A673 (cell line): ENCODE measurements at regions not wholly inside any gene's neighbourhood (a gene's known extent, or its start where the extent isn't known, plus 50 kb on each side); places are given as distances from the start of the nearest gene placed in this dataset.

Experiments used
- BruUV-seq: library from RNA; stranded (reverse); fragments of 400-500 nt; replicated peaks from 2 replicates; lab custom pipeline; 2021; lab: Mats Ljungman, UMichigan
- CTCF ChIA-PET: fragments of 300-600 bp; sonication (Branson Sonifier 250); formaldehyde crosslinking; loops from one replicate; lab custom pipeline; 2022; ENCODE audit warnings: antibody characterized with exemption; lab: Charles Lee
- POLR2A ChIA-PET: fragments of 300-600 bp; sonication (Branson Sonifier 250); formaldehyde crosslinking; loops from one replicate; lab custom pipeline; 2022; ENCODE audit warnings: antibody characterized with exemption; ENCODE audit not compliant: low non-redundant PET; lab: Charles Lee
- DNase-seq: peaks from one replicate; pipeline ENCODE4 v3.0.0-alpha.2; 2015; ENCODE audit warnings: low spot score
- H3K27ac ChIP-seq: fragments of 200-600 bp; sonication (generic); 2 replicates; pipeline ENCODE4 v1.5.1; 2016; ENCODE audit warnings: mixed run types, low read depth, mild to moderate bottlenecking, mixed read lengths, antibody characterized with exemption, low read length; ENCODE audit not compliant: poor library complexity, severe bottlenecking
- H3K27me3 ChIP-seq: fragments of 200-600 bp; sonication (generic); replicated peaks from 2 replicates; pipeline ENCODE4 v1.6.1; 2017; ENCODE audit warnings: mixed run types, low read depth, mild to moderate bottlenecking, mixed read lengths, antibody characterized with exemption, low read length; ENCODE audit not compliant: insufficient read depth, poor library complexity
- H3K36me3 ChIP-seq: fragments of 200-600 bp; sonication (generic); 2 replicates; pipeline ENCODE4 v1.6.1; 2016; ENCODE audit warnings: mixed run types, mild to moderate bottlenecking, mixed read lengths, antibody characterized with exemption, low read length; ENCODE audit not compliant: insufficient read depth, poor library complexity, severe bottlenecking
- H3K4me1 ChIP-seq: fragments of 200-600 bp; sonication (generic); 2 replicates; pipeline ENCODE4 v1.6.1; 2017; ENCODE audit warnings: mixed run types, mild to moderate bottlenecking, mixed read lengths, antibody characterized with exemption, low read length; ENCODE audit not compliant: insufficient read depth, poor library complexity, severe bottlenecking
- H3K4me3 ChIP-seq: fragments of 200-600 bp; sonication (generic); 2 replicates; pipeline ENCODE4 v1.5.1; 2016; ENCODE audit warnings: low read depth, mixed run types, mild to moderate bottlenecking, mixed read lengths, low read length; ENCODE audit not compliant: poor library complexity, severe bottlenecking
- H3K9me3 ChIP-seq: fragments of 200-600 bp; sonication (generic); 2 replicates; pipeline ENCODE4 v1.6.1; 2016; ENCODE audit warnings: mixed run types, low read depth, mild to moderate bottlenecking, mixed read lengths, antibody characterized with exemption, low read length; ENCODE audit not compliant: poor library complexity, severe bottlenecking
- EZH2 ChIP-seq: fragments of 200-600 bp; sonication (generic); IDR thresholded peaks from 2 replicates; pipeline ENCODE4 v1.6.1; 2017; ENCODE audit warnings: borderline replicate concordance, low read depth, mild to moderate bottlenecking, mixed read lengths, antibody characterized with exemption, low read length; ENCODE audit not compliant: poor library complexity, severe bottlenecking
- intact Hi-C: fragments of 100-400 bp; cut with micrococcal nuclease; formaldehyde crosslinking; loops from one replicate; pipeline ENCODE4 v1.10.0; 2022; ENCODE audit not compliant: unreplicated experiment
- TF ChIP-seq, protein P1 (sequence below): fragments of 300-800, 200-600 bp; sonication (generic); conservative IDR thresholded peaks from 2 replicates; pipeline ENCODE4 v1.5.1; 2017; ENCODE audit warnings: low read depth, mild to moderate bottlenecking, antibody characterized with exemption, low read length, moderate library complexity, mixed read lengths

DNA sequence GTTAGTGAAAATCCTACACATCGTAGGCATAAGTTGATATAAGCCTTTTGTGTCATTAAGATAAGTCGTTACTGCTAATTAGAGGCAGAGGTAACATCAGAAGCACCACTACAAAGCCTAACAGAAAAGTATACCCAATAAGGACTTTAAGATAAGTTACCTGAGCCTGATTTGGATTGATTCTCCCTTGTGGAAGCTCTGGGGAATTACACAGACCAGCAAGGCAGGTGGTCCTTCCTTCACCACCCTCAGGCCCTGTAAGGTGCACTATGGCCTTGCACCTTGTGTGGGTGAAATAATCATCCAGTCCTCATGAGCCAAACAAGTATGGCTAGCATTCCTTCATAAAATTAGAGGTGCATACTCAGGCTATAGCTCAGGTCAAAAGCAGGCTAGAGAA lies 166.7 kb upstream of the CHRM3 start:
- no peaks in the 10 kb centered on the region for H3K4me1 ChIP-seq
- H3K27me3 ChIP-seq: no peaks in the 10 kb centered on the region
- H3K9me3 ChIP-seq: no peaks in the 10 kb centered on the region
- no peak overlapping the region for H3K4me3 ChIP-seq
- ChIA-PET POLR2A (no interaction called here), CTCF (no interaction called here)
- H3K27ac ChIP-seq: no peak overlapping the region
- TF ChIP-seq EZH2: no peak
- TF ChIP-seq, protein P1, sequence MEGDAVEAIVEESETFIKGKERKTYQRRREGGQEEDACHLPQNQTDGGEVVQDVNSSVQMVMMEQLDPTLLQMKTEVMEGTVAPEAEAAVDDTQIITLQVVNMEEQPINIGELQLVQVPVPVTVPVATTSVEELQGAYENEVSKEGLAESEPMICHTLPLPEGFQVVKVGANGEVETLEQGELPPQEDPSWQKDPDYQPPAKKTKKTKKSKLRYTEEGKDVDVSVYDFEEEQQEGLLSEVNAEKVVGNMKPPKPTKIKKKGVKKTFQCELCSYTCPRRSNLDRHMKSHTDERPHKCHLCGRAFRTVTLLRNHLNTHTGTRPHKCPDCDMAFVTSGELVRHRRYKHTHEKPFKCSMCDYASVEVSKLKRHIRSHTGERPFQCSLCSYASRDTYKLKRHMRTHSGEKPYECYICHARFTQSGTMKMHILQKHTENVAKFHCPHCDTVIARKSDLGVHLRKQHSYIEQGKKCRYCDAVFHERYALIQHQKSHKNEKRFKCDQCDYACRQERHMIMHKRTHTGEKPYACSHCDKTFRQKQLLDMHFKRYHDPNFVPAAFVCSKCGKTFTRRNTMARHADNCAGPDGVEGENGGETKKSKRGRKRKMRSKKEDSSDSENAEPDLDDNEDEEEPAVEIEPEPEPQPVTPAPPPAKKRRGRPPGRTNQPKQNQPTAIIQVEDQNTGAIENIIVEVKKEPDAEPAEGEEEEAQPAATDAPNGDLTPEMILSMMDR: no peak
- H3K36me3 ChIP-seq: no peaks in the 10 kb centered on the region
- BruUV-seq: no TSS peak
- intact Hi-C loops: no loop called here
- DNase-seq: no peak

DNA sequence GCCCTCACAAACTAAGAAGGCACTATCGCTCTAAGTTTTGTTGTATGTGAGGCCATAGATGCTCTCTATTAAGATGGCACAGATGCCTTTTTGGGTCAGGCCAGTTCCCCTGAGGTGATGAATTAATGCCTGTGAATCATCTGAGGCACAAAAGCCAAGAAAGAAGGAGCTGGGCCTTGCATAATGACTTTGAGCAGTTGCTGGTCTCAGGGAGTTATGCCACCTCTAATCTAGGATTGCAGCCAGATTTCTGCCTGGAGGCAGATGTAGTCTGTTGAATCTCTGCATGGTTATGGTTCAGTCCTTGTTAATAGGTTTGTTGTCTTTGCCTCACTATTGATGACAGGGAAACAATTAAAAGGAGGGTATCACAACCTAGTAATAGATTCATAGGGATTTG lies 168.1 kb upstream of the CHRM3 start:
- POLR2A ChIA-PET: interaction anchor here (0.6 kb wide), 1 partner anchor 447 kb away, joined by 4 read pairs; no protein-coding TSS in a partner anchor
- CTCF ChIA-PET: no interaction called here
- Histone ChIP-seq H3K27ac (no peak overlapping the region), H3K27me3 (no peaks in the 10 kb centered on the region), H3K4me1 (no peaks in the 10 kb centered on the region), H3K36me3 (no peaks in the 10 kb centered on the region), H3K9me3 (no peaks in the 10 kb centered on the region), H3K4me3 (no peak overlapping the region)
- intact Hi-C loops: no loop called here
- TF ChIP-seq, protein P1: no peak
- no peak for TF ChIP-seq EZH2
- no TSS peak for BruUV-seq
- DNase-seq: no peak

GRCh38 chr1:239212811-239213220 lies 173.6 kb upstream of the CHRM3 start:
- no peak for DNase-seq
- no peaks in the 10 kb centered on the region for H3K27me3 ChIP-seq
- POLR2A ChIA-PET: no interaction called here
- no peaks in the 10 kb centered on the region for H3K36me3 ChIP-seq
- TF ChIP-seq, protein P1: no peak
- no peak for TF ChIP-seq EZH2
- H3K27ac ChIP-seq: no peak overlapping the region
- no TSS peak for BruUV-seq
- CTCF ChIA-PET: interaction anchor here (0.6 kb wide), 1 partner anchor 976 kb away, joined by 3 read pairs; no protein-coding TSS in a partner anchor
- intact Hi-C loops: no loop called here
- no peaks in the 10 kb centered on the region for H3K9me3 ChIP-seq
- H3K4me3 ChIP-seq: no peak overlapping the region
- H3K4me1 ChIP-seq: no peaks in the 10 kb centered on the region
